ENCODE measurements at regions not wholly inside any gene's neighbourhood (a gene's known extent, or its start where the extent isn't known, plus 50 kb on each side); places are given as distances from the start of the nearest gene placed in this dataset.

- H3K9me3 ChIP-seq (ENCODE audit: control insufficient read depth, insufficient read depth, low read depth, low read length) = no peaks in the 10 kb centered on the region
- no peaks in the 10 kb centered on the region for H3K27me3 ChIP-seq (ENCODE audit: control insufficient read depth, insufficient read depth, low read length)
- no peak overlapping the region for H3K4me3 ChIP-seq (ENCODE audit: low read depth in 2 of 2, low read length in 2 of 2)
- in situ Hi-C loops (cut with HindIII; ENCODE audit: low pct_unique_long_range_greater_than_20kb, low sequenced_read_pairs) (no loop called here), intact Hi-C loops (cut with micrococcal nuclease; ENCODE audit: unreplicated experiment) (no loop called here)
- H3K4me1 ChIP-seq (ENCODE audit: control insufficient read depth, insufficient read depth, low read length) = no peaks in the 10 kb centered on the region
- H3K27ac ChIP-seq (ENCODE audit: low read length) = no peak overlapping the region
- ChIA-PET POLR2A (no interaction called here), CTCF (no interaction called here)
- no TSS peak for BruUV-seq (replicated peaks)
- ATAC-seq (no peak), DNase-seq (ENCODE audit: low read depth, low spot score) (no peak)
- no peak for TF ChIP-seq REST (IDR thresholded peaks at IDR 0.05; ENCODE audit: insufficient read depth in 1 of 2, low read depth in 2 of 2, low read length in 1 of 2)
- TF ChIP-seq TCF7L2 (IDR thresholded peaks at IDR 0.05; ENCODE audit: low read depth, low read length) = no peak
- no peak for TF ChIP-seq CTCF (IDR thresholded peaks at IDR 0.05)
- no peak for TF ChIP-seq SIN3A (IDR thresholded peaks at IDR 0.05; ENCODE audit: borderline replicate concordance, insufficient read depth, low read depth, low read length)
- TF ChIP-seq POLR2AphosphoS5 (IDR thresholded peaks at IDR 0.05; ENCODE audit: low read depth, low read length) = no peak
- H3K36me3 ChIP-seq (ENCODE audit: control insufficient read depth, insufficient read depth, low read length) = no peaks in the 10 kb centered on the region
Observed at GRCh38 chr10:81109200-81109752, 571.6 kb downstream of the SH2D4B start.

- H3K9me3 ChIP-seq (ENCODE audit: control insufficient read depth, insufficient read depth, low read depth, low read length) = no peaks in the 10 kb centered on the region
- POLR2A ChIA-PET = no interaction called here
- no peaks in the 10 kb centered on the region for H3K4me1 ChIP-seq (ENCODE audit: control insufficient read depth, insufficient read depth, low read length)
- no peak for ATAC-seq
- no TSS peak for BruUV-seq (replicated peaks)
- DNase-seq (ENCODE audit: low read depth, low spot score) = no peak
- H3K27me3 ChIP-seq (ENCODE audit: control insufficient read depth, insufficient read depth, low read length) = no peaks in the 10 kb centered on the region
- in situ Hi-C loops (cut with HindIII; ENCODE audit: low pct_unique_long_range_greater_than_20kb, low sequenced_read_pairs) = no loop called here
- H3K4me3 ChIP-seq (ENCODE audit: low read depth in 2 of 2, low read length in 2 of 2) = no peak overlapping the region
- no peak overlapping the region for H3K27ac ChIP-seq (ENCODE audit: low read length)
- TF ChIP-seq REST (IDR thresholded peaks at IDR 0.05; ENCODE audit: insufficient read depth in 1 of 2, low read depth in 2 of 2, low read length in 1 of 2) (no peak), TCF7L2 (IDR thresholded peaks at IDR 0.05; ENCODE audit: low read depth, low read length) (no peak), CTCF (IDR thresholded peaks at IDR 0.05) (no peak), SIN3A (IDR thresholded peaks at IDR 0.05; ENCODE audit: borderline replicate concordance, insufficient read depth, low read depth, low read length) (no peak), POLR2AphosphoS5 (IDR thresholded peaks at IDR 0.05; ENCODE audit: low read depth, low read length) (no peak)
- H3K36me3 ChIP-seq (ENCODE audit: control insufficient read depth, insufficient read depth, low read length) = no peaks in the 10 kb centered on the region
- intact Hi-C loops (cut with micrococcal nuclease; ENCODE audit: unreplicated experiment) = no loop called here
- CTCF ChIA-PET = no interaction called here
Observed at GRCh38 chr10:81116201-81116600, 578.5 kb downstream of the SH2D4B start.

Measured in Panc1 (cell line).